Activated CD4-positive, alpha-beta T cell treated with anti-CD3 and anti-CD28 coated beads, Interleukin-10, Interleukin-2, amounts not matched to agents 100 ng/mL and 50 ng/mL, durations not matched to agents 16 hours and 8 hours (primary cell): ENCODE measurements at regions not wholly inside any gene's neighbourhood (a gene's known extent, or its start where the extent isn't known, plus 50 kb on each side); places are given as distances from the start of the nearest gene placed in this dataset.
"Not testable (repeated sequence)": the region's sequence is repeated elsewhere in the genome, so short reads cannot be mapped to it uniquely, and the experiment has no call there.

Experiments used
- DNase-seq: peaks from one replicate; pipeline ENCODE4 v3.0.0-alpha.2; 2020

DNA sequence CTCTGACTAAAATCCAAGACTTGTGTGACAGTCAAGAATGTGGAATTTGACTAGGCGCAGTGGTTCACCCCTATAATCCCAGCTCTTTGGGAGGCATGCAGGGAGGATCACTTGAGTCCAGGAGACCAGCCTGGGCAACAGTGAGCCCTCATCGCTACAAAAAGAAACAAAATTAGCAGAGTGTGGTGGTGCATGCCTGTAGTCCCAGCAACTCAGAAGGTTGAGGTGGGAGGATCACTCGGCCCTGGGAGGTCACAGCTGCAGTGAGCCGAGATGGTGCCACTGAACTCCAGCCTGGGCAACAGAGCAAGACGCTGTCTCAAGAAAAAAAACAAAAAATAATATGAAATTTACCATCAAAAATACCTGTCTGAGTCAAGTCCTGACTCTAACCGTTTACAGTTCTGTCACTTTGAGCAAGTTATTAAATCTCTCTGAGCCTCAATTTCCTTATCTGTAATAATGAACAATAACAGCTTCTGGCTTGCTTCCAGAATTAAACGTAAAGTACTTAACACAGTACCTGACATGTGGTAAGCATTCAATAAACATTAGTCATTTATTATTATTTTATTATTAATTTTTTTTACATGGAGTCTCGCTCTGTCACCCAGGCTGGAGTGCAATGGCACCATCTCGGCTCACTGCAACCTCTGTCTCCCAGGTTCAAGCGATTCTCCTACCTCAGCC is 204.6 kb upstream of the TSC22D1 start:
- no peak for DNase-seq

GRCh38 chr13:44778761-44779484 is 202.8 kb upstream of the TSC22D1 start:
- DNase-seq: no peak

GRCh38 chr13:44775290-44775689 is 199.2 kb upstream of the TSC22D1 start:
- DNase-seq: not testable (repeated sequence)

DNA sequence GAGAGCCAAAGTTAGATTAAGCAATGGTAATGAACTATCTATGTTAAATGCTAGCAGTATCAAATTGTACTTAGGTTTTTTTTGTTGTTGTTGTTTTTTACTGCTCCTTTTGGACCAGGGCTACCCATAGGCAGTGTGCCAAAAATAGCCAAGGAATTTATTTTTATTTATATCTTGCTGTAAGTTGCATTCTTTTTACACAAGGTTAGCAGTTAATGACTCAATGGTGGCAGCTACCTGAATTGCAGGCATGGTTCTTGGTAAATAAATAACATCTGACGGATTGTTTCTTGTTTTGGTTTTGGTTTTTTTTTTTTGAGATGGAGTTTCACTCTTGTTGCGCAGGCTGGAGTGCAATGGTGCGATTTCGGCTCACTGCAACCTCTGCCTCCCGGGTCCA is 194.8 kb upstream of the TSC22D1 start:
- DNase-seq: no peak

- no peak for DNase-seq
Measured at GRCh38 chr13:44769686-44770085, 193.6 kb upstream of the TSC22D1 start.

- peak; percentile 63 for DNase-seq
Measured at GRCh38 chr13:44768775-44769581, 192.8 kb upstream of the TSC22D1 start.

- peak; percentile 64 for DNase-seq
Measured at GRCh38 chr13:44768239-44768638, 192.1 kb upstream of the TSC22D1 start.

DNA sequence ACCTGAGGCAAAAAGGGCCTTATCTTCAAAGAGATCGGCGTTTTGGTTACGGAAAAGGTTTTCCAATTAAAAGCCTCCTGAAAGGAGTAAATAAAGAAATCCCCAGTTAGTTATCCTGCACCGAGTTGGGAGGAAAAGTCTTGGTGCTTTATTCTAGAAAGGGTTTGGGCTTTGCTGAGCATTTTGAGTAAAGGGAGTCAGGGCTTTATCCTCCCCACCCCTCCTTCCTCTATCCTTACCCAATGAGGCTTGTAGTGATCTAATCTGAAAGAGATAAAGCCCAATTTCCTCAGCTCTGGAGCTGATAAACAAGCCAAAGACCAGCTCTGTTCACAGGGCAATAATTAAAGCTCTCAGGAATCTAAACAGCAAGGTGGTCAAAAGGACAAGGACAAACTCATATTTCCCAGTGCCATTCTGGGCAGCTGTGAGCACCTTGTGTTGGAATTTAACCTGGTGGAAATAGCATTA is 188.9 kb upstream of the TSC22D1 start:
- DNase-seq: no peak

- DNase-seq: no peak
Measured at GRCh38 chr13:44764302-44764692, 188.2 kb upstream of the TSC22D1 start.

DNA sequence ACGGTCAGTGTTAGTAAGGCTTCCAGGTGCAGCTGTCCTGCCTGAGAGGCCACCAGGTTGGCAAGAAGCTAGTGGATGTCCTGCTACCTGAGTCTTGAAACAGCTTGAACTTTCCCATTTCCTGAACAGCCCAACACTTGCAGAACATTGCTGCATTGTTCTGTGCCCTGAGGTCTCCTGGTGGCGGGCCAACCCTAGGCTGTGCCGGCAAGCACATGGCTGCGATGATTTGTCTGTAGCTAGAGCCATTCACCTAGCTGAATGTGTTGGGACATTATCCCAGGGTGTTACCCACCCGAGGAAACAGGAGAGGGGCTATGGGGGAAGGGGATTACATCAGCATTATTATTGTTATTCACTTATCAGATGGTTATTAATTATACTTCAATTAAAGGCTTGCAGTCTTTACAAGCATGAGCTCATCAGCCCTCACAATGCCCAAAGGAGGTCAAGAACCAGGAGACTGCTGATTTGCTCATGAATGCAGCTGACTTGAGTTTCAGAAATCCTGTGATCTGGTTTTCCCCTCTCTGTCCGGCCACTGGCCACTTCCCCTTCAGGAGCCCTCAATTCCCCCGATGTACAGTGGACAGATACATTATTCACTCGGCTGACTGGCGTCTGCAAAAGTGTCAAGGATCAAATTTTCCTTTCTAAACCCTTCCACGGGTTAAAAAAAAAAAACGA is 187.6 kb upstream of the TSC22D1 start:
- no peak for DNase-seq

GRCh38 chr13:44762911-44763310 is 186.8 kb upstream of the TSC22D1 start:
- no peak for DNase-seq

DNA sequence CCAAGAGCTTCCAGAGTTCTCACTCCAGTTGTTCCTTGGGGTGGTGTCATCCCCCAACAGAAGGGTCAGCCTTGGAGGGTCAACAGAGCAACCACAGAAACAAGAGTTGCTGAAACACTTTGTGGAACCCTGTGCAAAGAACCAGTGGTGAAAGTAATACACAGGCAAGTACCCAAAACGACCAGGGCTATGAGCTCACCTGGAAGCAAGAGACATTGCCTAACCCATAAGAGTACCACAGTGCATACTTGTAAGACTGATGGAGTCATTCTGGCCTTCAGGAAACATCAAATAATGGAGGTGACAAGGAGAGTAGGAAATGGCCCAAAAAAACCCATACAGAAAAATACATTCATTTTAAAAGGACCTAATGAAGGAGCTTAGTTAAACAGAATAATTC is 184.3 kb upstream of the TSC22D1 start:
- no peak for DNase-seq

DNA sequence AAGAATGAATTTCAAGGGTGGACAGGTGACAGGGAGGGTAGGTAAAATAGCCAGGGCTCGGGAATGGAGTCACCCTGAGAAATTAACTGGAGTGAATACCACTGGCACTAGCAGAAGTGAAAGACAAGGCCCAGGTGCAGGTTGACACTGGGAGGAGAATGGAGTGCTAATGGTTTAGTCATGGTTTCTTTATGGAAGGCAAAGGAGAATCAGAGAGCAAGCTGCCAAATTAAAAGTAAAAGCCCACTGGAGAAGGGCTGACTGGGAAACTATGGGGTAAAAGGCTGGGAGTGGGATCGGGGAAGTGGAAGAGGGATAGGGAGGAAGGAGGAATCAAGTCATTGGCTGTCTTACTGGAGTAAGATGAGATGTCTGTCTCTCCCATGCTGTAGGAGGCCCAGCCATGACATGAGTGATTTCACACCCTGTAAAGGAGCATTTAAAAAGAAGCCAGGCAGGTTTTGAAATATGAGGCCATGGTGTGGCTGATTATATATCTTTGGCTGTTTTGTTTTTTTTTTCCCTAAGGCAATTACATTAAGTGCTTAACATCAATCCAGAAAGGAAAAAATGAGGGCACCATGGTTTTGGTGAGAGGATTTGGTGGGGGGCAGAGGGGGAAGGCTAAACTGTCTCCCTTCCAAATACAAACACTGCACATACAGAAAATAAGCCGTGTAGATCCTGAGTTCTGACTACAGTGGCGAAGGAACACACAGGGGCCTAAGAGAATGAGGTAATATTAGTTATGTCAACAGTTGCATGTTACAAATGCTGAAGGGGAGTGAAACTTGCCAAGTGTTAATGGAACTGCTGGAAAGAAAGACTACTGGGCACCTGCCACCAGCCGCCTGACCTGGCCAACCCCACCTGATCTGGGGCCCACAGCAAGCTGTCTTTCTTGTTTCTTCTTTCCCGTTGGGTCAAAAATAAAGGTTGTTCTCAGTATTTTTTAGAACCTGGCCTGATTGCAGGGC is 183.5 kb upstream of the TSC22D1 start:
- DNase-seq: no peak

- DNase-seq: peak; percentile 30
Measured at GRCh38 chr13:44758630-44759383, 182.7 kb upstream of the TSC22D1 start.

GRCh38 chr13:44757671-44758070 is 181.5 kb upstream of the TSC22D1 start:
- no peak for DNase-seq

DNA sequence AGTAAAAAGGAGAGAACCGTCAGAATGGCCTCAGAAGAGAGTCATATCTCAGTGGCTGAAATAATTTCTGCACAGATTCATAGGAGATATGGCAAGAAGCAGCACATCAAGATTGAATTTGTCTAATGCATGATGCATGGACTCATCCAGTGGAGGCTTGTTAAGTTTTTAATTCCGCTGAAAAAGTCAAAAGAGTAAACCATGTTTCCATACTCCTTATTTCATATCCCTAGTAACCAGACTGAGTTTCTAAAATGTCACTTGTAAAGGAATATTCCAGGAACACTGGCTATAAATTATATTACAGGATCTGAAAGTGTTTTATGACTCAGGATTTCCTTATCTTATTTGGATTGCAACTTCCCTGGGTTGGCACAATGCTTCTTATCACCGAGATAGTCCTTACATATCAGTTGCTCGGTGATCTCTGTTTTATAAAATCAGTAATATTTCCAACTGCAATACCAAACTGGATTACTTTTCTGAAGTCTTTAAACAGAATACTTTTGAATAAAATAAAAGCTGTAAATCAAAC is 180.2 kb upstream of the TSC22D1 start:
- DNase-seq: no peak

GRCh38 chr13:44755872-44756271 is 179.7 kb upstream of the TSC22D1 start:
- no peak for DNase-seq

DNA sequence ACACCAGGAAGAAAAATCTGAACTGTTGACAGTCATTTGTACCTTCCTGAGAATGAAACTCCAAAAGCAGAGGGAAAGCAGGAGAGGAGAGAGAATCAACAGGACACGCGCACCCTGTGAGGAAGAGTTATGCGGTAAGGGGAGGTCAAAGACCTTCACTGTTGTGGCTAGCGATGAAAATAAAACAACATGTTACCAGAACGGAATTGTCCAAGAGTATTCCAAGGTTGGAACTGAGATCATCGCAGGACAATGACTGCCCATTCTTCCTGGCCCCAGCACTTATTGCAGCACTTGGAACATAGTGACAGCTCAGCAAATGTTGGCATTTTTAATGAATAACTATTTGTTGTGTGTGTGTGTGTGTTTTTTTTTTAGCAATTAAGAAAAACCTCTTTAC is 176.0 kb upstream of the TSC22D1 start:
- DNase-seq: no peak

GRCh38 chr13:44750630-44751029 is 174.5 kb upstream of the TSC22D1 start:
- no peak for DNase-seq

GRCh38 chr13:44749906-44750305 is 173.8 kb upstream of the TSC22D1 start:
- no peak for DNase-seq

DNA sequence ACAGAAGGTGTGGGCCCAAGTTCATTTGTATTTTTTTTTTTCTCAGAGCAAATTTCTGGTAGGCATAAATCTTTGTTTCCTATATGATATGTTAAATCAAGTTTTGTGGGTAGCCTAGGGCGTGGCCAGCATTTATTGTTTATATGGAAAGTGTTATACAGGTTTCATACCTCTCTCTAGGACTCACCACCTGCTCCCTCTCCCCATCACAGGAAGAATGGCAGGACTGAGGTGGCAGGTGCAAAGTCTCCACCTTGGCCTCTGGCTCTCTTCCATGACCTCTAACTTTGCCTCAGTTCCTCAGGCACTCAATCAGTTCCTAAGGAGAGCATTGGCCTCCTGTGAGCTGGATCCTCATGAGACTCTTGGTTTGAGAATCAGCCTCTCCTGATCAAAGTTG is 172.3 kb upstream of the TSC22D1 start:
- no peak for DNase-seq
